GM12891 (cell line): ENCODE measurements at regions not wholly inside any gene's neighbourhood (a gene's known extent, or its start where the extent isn't known, plus 50 kb on each side); places are given as distances from the start of the nearest gene placed in this dataset.
A peak's percentile ranks its signal among the peaks of the same experiment; 100 is the strongest.
"Not testable (repeated sequence)": the region's sequence is repeated elsewhere in the genome, so short reads cannot be mapped to it uniquely, and the experiment has no call there.

ENCODE experiments used
- DNase-seq: peaks from one replicate; pipeline ENCODE4 v3.0.0; 2011; ENCODE audit warnings: low spot score; ENCODE audit not compliant: insufficient read length
- FAIRE-seq: peaks from 2 replicates; lab custom pipeline; 2011; peaks lifted over from hg19 to GRCh38; lab: Jason Lieb, UNC
- PAX5 ChIP-seq: IDR thresholded peaks from 2 replicates; pipeline ENCODE4 v1.6.1; 2011; ENCODE audit warnings: low read length, moderate library complexity, mild to moderate bottlenecking; ENCODE audit not compliant: insufficient read depth, severe bottlenecking
- POLR2A ChIP-seq: IDR thresholded peaks from 2 replicates; pipeline ENCODE4 v1.6.1; 2011; ENCODE audit warnings: low read depth, low read length, control low read depth
- POLR2AphosphoS5 ChIP-seq: IDR thresholded peaks from 2 replicates; pipeline ENCODE4 v1.6.1; 2011; ENCODE audit warnings: low read depth, low read length, control low read depth
- POU2F2 ChIP-seq: IDR thresholded peaks from 2 replicates; pipeline ENCODE4 v1.6.1; 2011; ENCODE audit warnings: low read depth, mild to moderate bottlenecking, control low read depth, low read length, moderate library complexity
- SPI1 ChIP-seq: IDR thresholded peaks from 2 replicates; pipeline ENCODE4 v1.6.1; 2011; ENCODE audit warnings: low read depth, low read length, control low read depth
- TAF1 ChIP-seq: IDR thresholded peaks from 2 replicates; pipeline ENCODE4 v1.6.1; 2011; ENCODE audit warnings: low read depth, low read length, control low read depth

- FAIRE-seq (no peak), DNase-seq (no peak)
- TF ChIP-seq POLR2A = no peak
- no peak for TF ChIP-seq TAF1
- no peak for TF ChIP-seq POLR2AphosphoS5
- TF ChIP-seq SPI1 = no peak
- TF ChIP-seq PAX5 = no peak
- no peak for TF ChIP-seq POU2F2
Observed at GRCh38 chr11:49499117-49499516, 290.7 kb upstream of the FOLH1 start.

DNA sequence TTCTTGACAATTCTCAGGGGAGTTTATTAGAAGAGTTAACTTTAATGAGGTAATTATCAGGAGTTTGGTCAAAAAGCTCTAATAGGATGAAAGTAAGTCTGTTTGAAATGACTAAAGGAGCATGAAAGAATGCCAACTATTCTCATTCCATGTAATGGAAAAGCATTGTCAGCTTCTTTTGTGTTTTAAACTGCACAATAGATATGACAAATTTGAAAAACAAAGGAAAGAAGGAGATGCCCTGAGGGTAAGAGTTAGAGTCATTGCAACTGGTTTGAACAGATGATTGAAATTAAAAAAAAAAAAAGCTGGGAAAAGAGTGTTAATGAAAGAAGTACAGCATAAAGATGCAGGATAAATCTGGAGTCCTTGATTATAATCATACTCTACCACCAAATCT lies 296.8 kb upstream of the FOLH1 start:
- TF ChIP-seq POLR2AphosphoS5 = no peak
- no peak for TF ChIP-seq POU2F2
- no peak for TF ChIP-seq TAF1
- TF ChIP-seq PAX5 = no peak
- TF ChIP-seq POLR2A = no peak
- no peak for TF ChIP-seq SPI1
- FAIRE-seq (no peak), DNase-seq (no peak)

- peak; percentile 96 for FAIRE-seq
- DNase-seq = not testable (repeated sequence)
Observed at GRCh38 chr11:49526240-49526829, 317.9 kb upstream of the FOLH1 start.

- no peak for DNase-seq
- TF ChIP-seq SPI1 (no peak), TAF1 (no peak), POLR2A (no peak), PAX5 (no peak), POU2F2 (no peak), POLR2AphosphoS5 (no peak)
- no peak for FAIRE-seq
Observed at GRCh38 chr11:49533204-49533603, 324.8 kb upstream of the FOLH1 start.

DNA sequence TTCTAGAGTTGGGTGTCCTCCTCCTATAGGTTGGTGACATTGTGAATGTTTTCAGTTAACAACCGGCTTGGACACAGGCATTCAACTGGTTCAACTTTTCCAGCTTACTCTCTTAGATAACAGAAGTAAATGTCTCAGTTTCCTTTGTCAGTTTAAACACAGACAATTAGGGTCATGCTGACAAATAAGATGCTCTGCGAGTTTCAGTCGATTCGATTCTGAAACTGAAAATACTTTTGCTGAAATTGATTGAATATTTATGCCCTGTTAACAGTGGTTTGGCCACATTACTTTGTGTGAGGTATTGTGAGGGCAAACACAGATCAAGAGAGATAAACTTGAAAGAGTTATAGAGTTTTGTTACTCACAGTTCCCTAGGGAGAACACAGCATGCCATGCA lies 330.5 kb upstream of the FOLH1 start:
- FAIRE-seq, DNase-seq: not testable (repeated sequence)

DNA sequence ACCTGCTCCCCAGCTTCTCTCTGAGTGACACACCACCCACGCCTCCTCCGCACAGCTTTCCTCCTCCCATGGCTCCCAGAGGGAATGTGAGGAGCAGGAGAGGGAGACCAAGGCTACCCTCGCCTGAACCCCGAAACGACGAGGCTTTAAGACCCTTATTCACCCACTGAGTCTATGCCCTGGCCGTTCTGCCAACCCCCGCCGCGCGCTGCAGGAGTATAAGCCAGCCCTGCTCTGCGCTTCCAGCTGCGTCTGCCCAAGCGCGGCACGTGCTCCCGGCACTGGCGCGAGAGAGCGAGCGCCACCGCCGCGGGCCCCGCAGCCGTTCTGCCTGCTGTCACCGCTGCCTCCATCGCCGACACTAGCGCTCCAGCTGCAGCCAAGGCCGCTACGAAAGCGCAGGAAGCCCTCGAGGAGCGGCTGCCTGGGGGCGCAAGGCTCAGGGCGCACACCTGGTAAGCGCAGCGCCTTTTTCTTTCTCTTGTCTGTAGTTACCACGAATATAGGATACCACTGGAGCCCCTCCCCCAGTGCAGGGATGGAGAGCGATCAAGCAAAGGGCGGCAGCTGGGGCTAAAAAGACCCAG lies 350.0 kb upstream of the FOLH1 start:
- DNase-seq, FAIRE-seq: not testable (repeated sequence)

- DNase-seq, FAIRE-seq: not testable (repeated sequence)
Observed at GRCh38 chr11:49560593-49560992, 352.2 kb upstream of the FOLH1 start.

DNA sequence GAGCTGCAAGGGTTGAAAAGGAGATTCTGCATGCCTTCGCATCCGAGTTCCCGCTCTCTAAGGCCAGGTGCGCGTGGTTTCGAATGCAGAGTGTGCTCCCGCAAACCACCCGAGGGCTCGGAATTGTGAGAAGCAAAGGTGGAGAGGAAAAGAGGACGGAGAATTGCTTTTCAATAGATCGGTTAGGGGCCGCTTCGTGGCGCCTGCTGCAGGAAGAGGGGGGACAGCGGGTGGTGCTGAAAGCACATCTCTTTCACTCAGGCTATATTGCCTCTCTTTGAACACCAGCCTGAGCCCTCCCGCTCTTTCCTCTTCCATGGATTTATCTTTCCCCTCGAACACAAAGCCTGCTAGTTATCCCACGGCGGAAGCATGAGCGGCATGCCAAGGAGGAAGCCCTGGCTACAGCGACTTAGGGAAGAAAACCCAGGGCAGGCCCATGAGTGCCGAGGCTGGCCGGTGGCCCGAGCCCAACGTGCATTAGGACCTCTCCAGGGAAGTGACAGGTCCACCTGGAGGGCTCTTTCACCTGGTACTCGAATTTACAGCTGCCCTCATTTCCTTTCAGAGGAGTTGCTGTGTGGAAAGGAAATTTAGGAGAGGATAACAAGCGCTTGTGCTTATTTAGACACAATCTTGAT lies 353.0 kb upstream of the FOLH1 start:
- not testable (repeated sequence) for FAIRE-seq, DNase-seq

DNA sequence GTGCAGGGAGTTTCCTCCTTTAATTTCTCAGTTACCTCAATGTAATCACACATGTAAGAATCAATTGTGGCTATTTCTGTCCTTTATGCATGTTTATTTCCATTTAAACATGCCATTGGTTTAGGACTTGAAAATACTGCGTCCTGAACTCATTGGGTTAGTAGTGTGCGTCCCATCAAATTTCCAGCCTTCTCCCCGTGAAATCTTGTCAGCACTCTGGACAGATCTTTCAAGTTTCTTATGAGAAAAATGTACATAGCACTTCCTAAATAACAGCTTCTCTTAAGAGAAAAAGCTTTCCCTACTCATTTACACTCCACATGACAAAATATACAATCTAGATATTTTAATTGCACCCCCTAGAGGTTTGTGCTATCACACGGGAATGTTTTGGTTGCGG lies 353.9 kb upstream of the FOLH1 start:
- not testable (repeated sequence) for FAIRE-seq, DNase-seq

DNA sequence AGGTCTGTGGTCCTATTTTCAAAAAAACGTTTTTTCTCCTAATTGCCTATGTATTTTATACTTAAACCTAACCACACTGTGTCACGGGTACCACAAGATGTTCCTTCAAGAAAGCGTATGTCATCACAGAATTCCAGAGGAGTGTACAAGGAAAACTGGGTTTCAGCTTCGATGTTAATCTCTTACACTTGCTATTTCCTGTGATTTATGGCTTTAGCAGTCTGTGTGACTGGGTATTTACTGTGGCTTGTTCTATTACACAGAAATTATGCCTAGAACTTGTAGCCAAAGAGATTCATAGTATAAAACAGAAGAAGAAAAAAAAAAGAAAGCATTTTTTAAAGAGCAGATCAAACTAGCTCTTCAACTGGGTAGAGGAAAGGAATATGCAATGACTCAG lies 371.1 kb upstream of the FOLH1 start:
- not testable (repeated sequence) for FAIRE-seq, DNase-seq

- DNase-seq, FAIRE-seq: not testable (repeated sequence)
Observed at GRCh38 chr11:49585495-49585894, 366.7 kb upstream of the OR4C13 start.

GRCh38 chr11:49608892-49609291 lies 343.3 kb upstream of the OR4C13 start:
- FAIRE-seq, DNase-seq: not testable (repeated sequence)

DNA sequence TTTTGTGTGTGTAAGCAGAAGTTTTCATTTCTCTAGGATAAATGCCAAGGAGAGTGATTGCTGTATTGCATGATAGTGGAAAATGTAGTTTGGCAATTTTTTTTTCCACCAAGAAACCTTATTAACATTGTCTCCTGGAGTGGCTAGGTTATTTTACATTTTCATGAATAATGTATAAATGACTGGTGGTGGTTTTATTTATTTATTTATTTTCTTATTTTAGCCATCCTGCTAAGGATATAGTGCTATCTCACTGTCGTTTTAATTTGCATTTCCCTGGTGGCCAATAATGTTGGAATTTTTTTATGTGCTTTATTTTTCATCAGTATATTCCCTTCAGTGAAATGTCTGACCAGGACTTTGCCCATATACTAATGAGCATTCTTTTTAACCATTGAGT lies 328.3 kb upstream of the OR4C13 start:
- not testable (repeated sequence) for DNase-seq, FAIRE-seq

DNA sequence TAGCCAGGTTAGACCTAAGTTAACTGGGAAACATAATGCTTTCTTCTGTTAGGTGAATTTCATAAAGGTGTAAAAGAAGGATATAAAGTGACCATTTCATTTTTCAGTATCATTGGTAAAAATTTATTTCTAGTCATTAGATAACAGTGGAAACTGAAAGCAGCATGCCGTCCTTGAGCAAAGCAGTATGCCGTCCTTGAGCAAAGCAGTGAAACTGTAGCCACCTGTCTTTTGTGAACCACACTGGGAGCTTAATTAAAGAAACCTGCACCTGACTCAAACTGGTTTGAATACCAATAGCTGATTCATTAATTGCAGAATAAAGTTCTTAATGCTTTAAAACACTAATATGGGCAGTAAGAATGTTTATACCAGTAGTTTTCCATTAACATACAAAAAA lies 281.5 kb upstream of the OR4C13 start:
- not testable (repeated sequence) for FAIRE-seq, DNase-seq

DNA sequence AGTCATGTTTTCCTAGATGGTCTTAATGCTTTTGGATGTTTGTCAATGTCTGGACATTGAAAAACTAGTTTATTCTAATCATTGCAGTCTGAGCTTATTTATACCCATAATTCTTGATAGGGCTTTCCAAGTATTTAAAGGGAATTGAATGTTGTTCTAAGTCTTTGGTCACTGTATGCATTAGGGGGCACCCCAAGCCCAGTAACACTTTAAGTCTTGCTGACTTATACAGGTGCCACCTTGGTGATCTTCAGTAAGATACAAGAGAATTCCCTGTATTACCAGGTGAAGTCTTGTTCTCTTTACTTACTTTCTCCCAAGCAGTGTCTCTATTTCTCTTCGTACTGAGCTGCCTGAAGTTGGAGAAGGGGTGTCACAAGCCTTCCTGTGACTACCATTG lies 250.1 kb upstream of the OR4C13 start:
- FAIRE-seq, DNase-seq: not testable (repeated sequence)

- FAIRE-seq, DNase-seq: not testable (repeated sequence)
Observed at GRCh38 chr11:49750447-49750846, 201.7 kb upstream of the OR4C13 start.

DNA sequence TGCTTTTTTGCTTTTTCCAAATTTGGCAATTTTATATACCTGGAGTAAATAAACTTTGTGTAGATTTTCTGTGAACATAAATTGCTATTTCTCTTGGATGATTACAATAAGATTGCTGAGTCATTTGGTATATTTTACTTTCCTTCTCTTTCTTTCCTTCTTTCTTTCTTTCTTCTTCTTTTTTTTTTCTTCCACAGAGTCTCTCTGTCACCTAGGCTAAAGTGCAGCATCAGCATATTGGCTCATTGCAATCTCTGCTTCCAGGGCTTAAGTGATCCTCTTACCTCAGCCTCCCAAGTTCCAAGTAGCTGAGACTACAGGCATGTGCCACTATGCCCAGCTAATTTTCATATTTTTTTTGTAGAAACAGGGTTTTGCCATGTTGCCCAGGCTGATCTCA lies 201.2 kb upstream of the OR4C13 start:
- not testable (repeated sequence) for FAIRE-seq, DNase-seq

DNA sequence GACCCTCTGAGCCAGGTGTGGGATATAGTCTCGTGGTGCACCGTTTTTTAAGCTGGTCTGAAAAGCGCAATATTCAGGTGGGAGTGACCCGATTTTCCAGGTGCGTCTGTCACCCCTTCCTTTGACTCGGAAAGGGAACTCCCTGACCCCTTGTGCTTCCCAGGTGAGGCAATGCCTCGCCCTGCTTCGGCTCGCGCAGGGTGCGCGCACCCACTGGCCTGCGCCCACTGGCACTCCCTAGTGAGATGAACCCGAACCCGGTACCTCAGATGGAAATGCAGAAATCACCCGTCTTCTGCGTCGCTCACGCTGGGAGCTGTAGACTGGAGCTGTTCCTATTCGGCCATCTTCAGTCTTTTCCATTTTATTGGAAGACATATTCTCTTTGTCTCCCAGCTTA lies 171.4 kb upstream of the OR4C13 start:
- FAIRE-seq, DNase-seq: not testable (repeated sequence)
